Heart left ventricle (tissue), 13 donors: ENCODE measurements at regions not wholly inside any gene's neighbourhood (a gene's known extent, or its start where the extent isn't known, plus 50 kb on each side); places are given as distances from the start of the nearest gene placed in this dataset.

Experiments
- CTCF ChIP-seq, 12 donors: fragments of 200-600 bp; sonication (generic) in 4 of 12; IDR thresholded peaks; one replicate each; pipeline versions ENCODE4 v1.5.0 to v1.8.0; 2018 to 2022; ENCODE audit warnings: antibody characterized with exemption in 12 of 12, mild to moderate bottlenecking in 5 of 12
- POLR2A ChIP-seq, 2 donors: fragments of 450-650 bp; IDR thresholded peaks; one replicate each; pipeline ENCODE4 v1.6.1; 2017; ENCODE audit warnings: antibody characterized with exemption in 2 of 2, mild to moderate bottlenecking in 2 of 2, moderate library complexity in 2 of 2
- donor health status: ischemic (EF 13 %, LVEDD 7.1; RV severe dilation, severe dysfunction).
- donor health status: DM: no; HTN: yes; CAD: no.
- donor health status: DM: no; HTN: no; CAD: no.
- donor health status: ischemic (EF 25% LVEDD 6.9; RV normal size, moderate dysfunction).
- donor health status: ischemic (EF 25% LVEDD 5.7; RV mildly dilated, moderate dysfunction).
- donor health status: ischemic (EF 35%, LVEDD 5.7; RV mildly dilated, moderate dysfunction).
- donor health status: nonischemic (EF 11% LVEDD 7.7; RV severe dilation, severe dysfunction).
- donor health status: DM: yes; HTN: yes; CAD: no.
- donor health status: PGD.
- donor health status: ischemic (EF 29% LVEDD 5.4; RV normal size, mild dysfunction).
- donor health status: nonischemic (EF 23%, LVEDD 6.1; RV moderate dilation, normal function).

GRCh38 chr7:17396692-17397091, 98.2 kb downstream of the AHR start:
- TF ChIP-seq POLR2A (IDR thresholded peaks at IDR 0.05) (no peak), CTCF (IDR thresholded peaks at IDR 0.05) (no peak)
